AG09309 (cell line): ENCODE measurements at regions not wholly inside any gene's neighbourhood (a gene's known extent, or its start where the extent isn't known, plus 50 kb on each side); places are given as distances from the start of the nearest gene placed in this dataset.
"Not testable (repeated sequence)": the region's sequence is repeated elsewhere in the genome, so short reads cannot be mapped to it uniquely, and the experiment has no call there.

ENCODE experiments used
- DNase-seq: peaks from one replicate; pipeline ENCODE4 v3.0.0-alpha.2; 2010; ENCODE audit warnings: low read depth
- H3K4me3 ChIP-seq: 2 replicates; pipeline ENCODE4 v1.5.1; 2011; ENCODE audit warnings: mild to moderate bottlenecking, low read depth, low read length, moderate library complexity; ENCODE audit not compliant: control insufficient read depth
- CTCF ChIP-seq: IDR thresholded peaks from 2 replicates; pipeline ENCODE4 v1.5.1; 2011; ENCODE audit warnings: mild to moderate bottlenecking, low read depth, low read length, inconsistent platforms; ENCODE audit not compliant: insufficient read depth, control insufficient read depth; ENCODE audit errors: missing control alignments

- TF ChIP-seq CTCF, result no peak
Observed at GRCh38 chr3:144831955-144832716, 860.5 kb downstream of the DIPK2A start.

GRCh38 chr3:144839991-144840390 is 868.4 kb downstream of the DIPK2A start:
- TF ChIP-seq CTCF, result no peak
- H3K4me3 ChIP-seq, result no peak overlapping the region
- DNase-seq, result no peak

More at GRCh38 chr3:144831955-144832716, 860.5 kb downstream of the DIPK2A start:
- DNase-seq, result no peak
- no peak overlapping the region for H3K4me3 ChIP-seq

- no peak for DNase-seq
- TF ChIP-seq CTCF, result no peak
- no peak overlapping the region for H3K4me3 ChIP-seq
Observed at GRCh38 chr3:144840866-144841265, 869.2 kb downstream of the DIPK2A start.

GRCh38 chr3:144843099-144843498 is 871.5 kb downstream of the DIPK2A start:
- no peak for DNase-seq
- H3K4me3 ChIP-seq, result no peak overlapping the region
- TF ChIP-seq CTCF, result peak; percentile 22

- TF ChIP-seq CTCF, result no peak
- DNase-seq, result no peak
- no peak overlapping the region for H3K4me3 ChIP-seq
Observed at GRCh38 chr3:144852999-144853398, 881.4 kb downstream of the DIPK2A start.

GRCh38 chr3:144854020-144854419 is 882.4 kb downstream of the DIPK2A start:
- DNase-seq, H3K4me3 ChIP-seq: not testable (repeated sequence)

GRCh38 chr3:144859161-144859560 is 887.5 kb downstream of the DIPK2A start:
- no peak overlapping the region for H3K4me3 ChIP-seq
- TF ChIP-seq CTCF, result no peak
- no peak for DNase-seq
